Astrocyte (in vitro differentiated cells and primary cell): ENCODE measurements at regions not wholly inside any gene's neighbourhood (a gene's known extent, or its start where the extent isn't known, plus 50 kb on each side); places are given as distances from the start of the nearest gene placed in this dataset.

Source experiments
- DNase-seq: peaks from one replicate; pipeline ENCODE4 v3.0.0-alpha.2; 2010; ENCODE audit warnings: low read depth
- FAIRE-seq: peaks from 2 replicates; lab custom pipeline; 2011; peaks lifted over from hg19 to GRCh38; lab: Jason Lieb, UNC
- H2AFZ ChIP-seq: 2 replicates; pipeline ENCODE4 v1.6.0; 2012; ENCODE audit warnings: low read depth, low read length, inconsistent platforms
- H3K27ac ChIP-seq: 2 replicates; pipeline ENCODE4 v1.5.1; 2011; ENCODE audit warnings: low read depth, low read length, inconsistent platforms
- H3K27me3 ChIP-seq: 2 replicates; pipeline ENCODE4 v1.6.0; 2011; ENCODE audit warnings: low read length, inconsistent platforms; ENCODE audit not compliant: insufficient read depth
- H3K36me3 ChIP-seq: 2 replicates; pipeline ENCODE4 v1.5.1; 2011; ENCODE audit warnings: low read length, inconsistent platforms; ENCODE audit not compliant: insufficient read depth
- H3K4me1 ChIP-seq: 2 replicates; pipeline ENCODE4 v1.5.1; 2011; ENCODE audit warnings: low read length, inconsistent platforms; ENCODE audit not compliant: insufficient read depth
- H3K4me2 ChIP-seq: 2 replicates; pipeline ENCODE4 v1.6.0; 2012; ENCODE audit warnings: low read length, inconsistent platforms
- H3K4me3 ChIP-seq: 2 replicates; pipeline ENCODE4 v1.5.1; 2011; ENCODE audit warnings: low read depth, mild to moderate bottlenecking, low read length, inconsistent platforms; ENCODE audit not compliant: insufficient read depth
- H3K79me2 ChIP-seq: 2 replicates; pipeline ENCODE4 v1.6.0; 2012; ENCODE audit warnings: mild to moderate bottlenecking, low read length, inconsistent platforms; ENCODE audit not compliant: insufficient read depth
- H3K9ac ChIP-seq: 2 replicates; pipeline ENCODE4 v1.6.0; 2012; ENCODE audit warnings: mild to moderate bottlenecking, low read length, inconsistent platforms
- H3K9me3 ChIP-seq: 2 replicates; pipeline ENCODE4 v1.5.1; 2012; ENCODE audit warnings: low read depth, mild to moderate bottlenecking, low read length, inconsistent platforms; ENCODE audit not compliant: insufficient read depth
- H4K20me1 ChIP-seq: 2 replicates; pipeline ENCODE4 v1.6.0; 2012; ENCODE audit warnings: low read length, inconsistent platforms; ENCODE audit not compliant: insufficient read depth
- H3K27ac Mint-ChIP-seq: one replicate; pipeline ENCODE4 v1.8.0; 2021; ENCODE audit warnings: mild to moderate bottlenecking, mixed read lengths; ENCODE audit not compliant: unreplicated experiment
- H3K27me3 Mint-ChIP-seq: one replicate; pipeline ENCODE4 v1.8.0; 2021; ENCODE audit warnings: low read depth, mixed read lengths; ENCODE audit not compliant: unreplicated experiment
- H3K36me3 Mint-ChIP-seq: one replicate; pipeline ENCODE4 v1.8.0; 2021; ENCODE audit warnings: low read depth, mixed read lengths; ENCODE audit not compliant: unreplicated experiment
- H3K4me1 Mint-ChIP-seq: one replicate; pipeline ENCODE4 v1.8.0; 2021; ENCODE audit warnings: low read depth, mixed read lengths; ENCODE audit not compliant: unreplicated experiment
- H3K4me3 Mint-ChIP-seq: one replicate; pipeline ENCODE4 v1.8.0; 2021; ENCODE audit warnings: mild to moderate bottlenecking, moderate library complexity, mixed read lengths; ENCODE audit not compliant: unreplicated experiment
- H3K9me3 Mint-ChIP-seq: one replicate; pipeline ENCODE4 v1.8.0; 2021; ENCODE audit warnings: mild to moderate bottlenecking, mixed read lengths; ENCODE audit not compliant: unreplicated experiment
- CTCF ChIP-seq: IDR thresholded peaks from 2 replicates; pipeline ENCODE4 v1.5.1; 2011; ENCODE audit warnings: low read depth, mild to moderate bottlenecking, inconsistent platforms, low read length, moderate library complexity; ENCODE audit not compliant: insufficient read depth
- EZH2 ChIP-seq: IDR thresholded peaks from 2 replicates; pipeline ENCODE4 v1.6.1; 2012; ENCODE audit warnings: mild to moderate bottlenecking, low read length, inconsistent platforms; ENCODE audit not compliant: insufficient read depth

DNA sequence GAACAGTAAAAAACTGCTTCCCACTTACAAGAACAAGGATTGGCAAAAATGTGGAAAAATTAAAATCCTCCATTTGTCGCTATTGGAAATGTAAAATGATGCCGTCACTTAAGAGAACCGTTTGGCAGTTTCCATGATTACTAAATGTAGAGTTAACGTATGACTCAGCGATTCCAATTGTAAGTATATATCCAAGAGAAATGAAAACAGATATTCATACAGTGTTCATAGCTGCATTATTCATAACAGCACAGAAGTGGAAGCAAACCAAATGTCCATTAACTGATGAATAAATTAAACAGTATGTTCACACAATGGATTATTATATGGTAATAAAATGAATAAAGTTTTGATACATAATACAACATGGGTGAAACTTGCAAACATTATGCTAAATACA lies 971.0 kb downstream of the AMY1C start:
- TF ChIP-seq CTCF (no peak), EZH2 (no peak)

DNA sequence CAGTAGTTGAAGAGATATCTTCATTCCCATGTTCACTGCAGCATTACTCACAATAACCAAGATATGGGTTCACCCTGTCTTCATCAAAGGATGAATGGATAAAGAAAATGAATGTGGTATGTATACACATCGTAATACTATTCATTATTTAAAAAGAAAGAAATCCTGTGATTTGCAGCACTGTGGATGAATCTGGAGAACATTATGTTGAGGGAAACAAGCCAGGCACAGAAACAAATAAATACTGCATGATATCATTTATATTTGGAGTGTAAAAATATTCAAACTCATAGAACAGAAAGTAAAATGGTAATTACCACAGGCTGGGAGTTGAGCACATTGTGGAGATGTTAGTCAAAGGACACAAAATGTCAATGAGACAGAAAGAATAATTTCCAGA lies 977.2 kb downstream of the AMY1C start:
- Mint-ChIP-seq H3K36me3 (no peaks in the 10 kb centered on the region), H3K4me3 (no peak overlapping the region), H3K27me3 (no peaks in the 10 kb centered on the region), H3K4me1 (no peaks in the 10 kb centered on the region), H3K27ac (no peak overlapping the region), H3K9me3 (no peaks in the 10 kb centered on the region)
- no peaks in the 10 kb centered on the region for H3K27me3 ChIP-seq
- no peaks in the 10 kb centered on the region for H3K9me3 ChIP-seq
- no peak overlapping the region for H3K9ac ChIP-seq
- H4K20me1 ChIP-seq, result no peaks in the 10 kb centered on the region
- H3K4me1 ChIP-seq, result no peaks in the 10 kb centered on the region
- FAIRE-seq, result no peak
- H3K27ac ChIP-seq, result no peak overlapping the region
- H2AFZ ChIP-seq, result no peak overlapping the region
- no peaks in the 10 kb centered on the region for H3K36me3 ChIP-seq
- no peak for TF ChIP-seq EZH2
- TF ChIP-seq CTCF, result no peak
- no peak overlapping the region for H3K4me2 ChIP-seq
- DNase-seq, result no peak
- H3K4me3 ChIP-seq, result no peak overlapping the region
- no peaks in the 10 kb centered on the region for H3K79me2 ChIP-seq

More for the DNA sequence above, 971.0 kb downstream of the AMY1C start:
- no peaks in the 10 kb centered on the region for H3K9me3 ChIP-seq
- no peaks in the 10 kb centered on the region for H3K27me3 ChIP-seq
- Mint-ChIP-seq H3K4me3 (no peak overlapping the region), H3K4me1 (no peaks in the 10 kb centered on the region), H3K27ac (no peak overlapping the region), H3K9me3 (no peaks in the 10 kb centered on the region), H3K27me3 (no peaks in the 10 kb centered on the region), H3K36me3 (no peaks in the 10 kb centered on the region)
- H4K20me1 ChIP-seq, result no peaks in the 10 kb centered on the region
- no peak overlapping the region for H2AFZ ChIP-seq
- no peak overlapping the region for H3K27ac ChIP-seq
- H3K4me3 ChIP-seq, result no peak overlapping the region
- FAIRE-seq, result no peak
- no peak overlapping the region for H3K9ac ChIP-seq
- H3K4me1 ChIP-seq, result no peaks in the 10 kb centered on the region
- DNase-seq, result no peak
- H3K79me2 ChIP-seq, result no peaks in the 10 kb centered on the region
- no peaks in the 10 kb centered on the region for H3K36me3 ChIP-seq
- no peak overlapping the region for H3K4me2 ChIP-seq

DNA sequence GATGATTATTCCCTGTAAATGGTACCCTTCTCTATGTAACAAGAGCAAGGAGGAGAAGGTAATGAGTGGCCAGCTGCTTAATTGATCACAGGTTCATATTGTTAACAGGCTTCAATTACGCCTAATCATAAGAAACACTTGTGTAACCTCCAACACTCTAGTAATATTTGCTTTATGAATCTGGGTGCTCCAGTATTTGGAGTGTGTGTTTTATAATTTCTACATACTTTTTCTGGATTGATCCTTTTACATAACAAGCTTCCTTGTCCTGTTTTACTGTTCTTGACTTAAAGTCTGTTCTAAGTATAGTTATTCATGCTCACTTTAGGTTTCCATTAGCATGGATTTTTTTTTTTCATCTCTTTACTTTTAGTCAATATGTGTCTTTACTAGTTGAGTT lies 984.2 kb downstream of the AMY1C start:
- Mint-ChIP-seq H3K4me3 (no peak overlapping the region), H3K27me3 (no peaks in the 10 kb centered on the region), H3K27ac (no peak overlapping the region), H3K9me3 (no peaks in the 10 kb centered on the region), H3K4me1 (no peaks in the 10 kb centered on the region), H3K36me3 (no peaks in the 10 kb centered on the region)
- Histone ChIP-seq H3K9me3 (peaks cover 6% of the 10 kb centered on the region), H3K27ac (no peak overlapping the region), H4K20me1 (no peaks in the 10 kb centered on the region), H2AFZ (no peak overlapping the region), H3K9ac (no peak overlapping the region), H3K36me3 (no peaks in the 10 kb centered on the region), H3K27me3 (no peaks in the 10 kb centered on the region), H3K4me2 (no peak overlapping the region), H3K4me3 (no peak overlapping the region), H3K4me1 (no peaks in the 10 kb centered on the region), H3K79me2 (no peaks in the 10 kb centered on the region)
- FAIRE-seq, result no peak
- no peak for TF ChIP-seq CTCF
- TF ChIP-seq EZH2, result no peak
- DNase-seq, result no peak
